Esophagus squamous epithelium (tissue), 4 donors: ENCODE measurements at regions not wholly inside any gene's neighbourhood (a gene's known extent, or its start where the extent isn't known, plus 50 kb on each side); places are given as distances from the start of the nearest gene placed in this dataset.

Source experiments
- CTCF ChIP-seq, 6 experiments: fragments of 450-650 bp in 4 of 6; fragments of 200-600 bp in 2 of 6; sonication (generic) in 2 of 6; IDR thresholded peaks; one replicate each; pipeline ENCODE4 v1.5.1; 2016 to 2019; ENCODE audit warnings: antibody characterized with exemption in 6 of 6, mild to moderate bottlenecking in 4 of 6, moderate library complexity in 4 of 6
- POLR2A ChIP-seq, 4 donors: fragments of 450-650 bp; IDR thresholded peaks; one replicate each; pipeline ENCODE4 v1.6.1; 2017; ENCODE audit warnings: antibody characterized with exemption in 4 of 4, mild to moderate bottlenecking in 4 of 4, moderate library complexity in 3 of 4

- TF ChIP-seq CTCF (IDR thresholded peaks at IDR 0.05) (no peak), POLR2A (IDR thresholded peaks at IDR 0.05) (no peak)
Observed at GRCh38 chr9:80158131-80158530, 586.4 kb downstream of the TLE4 start.
